ENCODE measurements at regions not wholly inside any gene's neighbourhood (a gene's known extent, or its start where the extent isn't known, plus 50 kb on each side); places are given as distances from the start of the nearest gene placed in this dataset.

DNA sequence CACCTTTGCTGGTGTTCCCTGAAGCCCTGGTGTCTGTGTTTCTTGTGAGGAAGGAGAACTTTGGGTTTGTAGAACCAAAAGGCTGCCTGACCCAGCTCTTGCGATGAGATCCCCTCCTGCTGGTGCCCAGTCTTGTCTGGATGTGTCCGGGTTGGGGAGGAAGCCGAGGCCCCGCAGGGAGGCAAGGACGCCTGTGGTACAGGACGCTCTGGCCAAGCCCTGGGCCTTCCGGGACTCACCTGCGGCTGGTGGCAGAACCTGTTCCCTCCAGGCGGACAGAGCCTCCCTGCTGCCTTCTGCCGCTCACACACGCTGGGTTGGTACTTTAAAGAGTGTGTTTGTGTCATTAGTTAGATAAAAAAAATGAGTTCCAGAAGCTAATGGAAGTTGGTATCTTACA is 616.2 kb downstream of the GALR1 start:
- DNase-seq, result no peak

DNA sequence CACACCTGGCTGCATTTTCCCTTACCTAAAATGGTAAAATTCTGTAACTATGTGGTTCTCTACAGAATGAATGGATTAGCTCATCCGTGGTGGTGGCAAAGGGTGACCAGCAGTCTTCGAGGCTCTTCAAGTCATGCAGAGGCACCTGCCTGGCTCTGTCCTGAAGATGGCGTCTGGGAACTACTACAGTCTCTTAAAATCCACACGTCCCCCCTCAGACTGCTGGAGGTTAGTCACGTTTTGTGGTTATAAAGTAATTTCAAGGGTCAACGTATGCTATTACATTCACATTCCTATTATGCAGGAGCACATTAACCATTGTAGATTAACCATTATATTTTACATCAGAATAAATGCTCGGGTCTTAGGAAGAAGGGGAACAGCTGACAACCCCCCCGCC is 616.7 kb downstream of the GALR1 start:
- peak; percentile 63 for DNase-seq

DNA sequence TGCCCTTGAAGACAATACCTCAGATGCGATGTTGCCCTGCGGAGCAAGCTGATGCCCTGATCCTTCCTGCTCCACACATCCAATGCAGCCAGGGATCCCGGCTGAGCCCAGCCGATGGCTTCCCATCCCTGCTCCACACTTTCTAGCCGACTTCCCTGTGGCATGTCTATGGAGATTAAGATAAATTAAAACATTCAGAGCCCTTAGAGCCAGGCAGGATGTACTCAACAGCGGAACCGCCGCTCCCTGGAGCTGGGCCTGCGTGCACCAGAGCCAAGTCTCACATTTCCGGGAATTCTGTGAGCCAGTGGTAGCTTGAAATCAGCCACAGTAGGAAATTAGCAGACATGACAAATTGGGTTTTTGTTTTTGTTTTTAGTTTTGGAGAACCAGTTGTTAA is 620.6 kb downstream of the GALR1 start:
- no peak for DNase-seq

DNA sequence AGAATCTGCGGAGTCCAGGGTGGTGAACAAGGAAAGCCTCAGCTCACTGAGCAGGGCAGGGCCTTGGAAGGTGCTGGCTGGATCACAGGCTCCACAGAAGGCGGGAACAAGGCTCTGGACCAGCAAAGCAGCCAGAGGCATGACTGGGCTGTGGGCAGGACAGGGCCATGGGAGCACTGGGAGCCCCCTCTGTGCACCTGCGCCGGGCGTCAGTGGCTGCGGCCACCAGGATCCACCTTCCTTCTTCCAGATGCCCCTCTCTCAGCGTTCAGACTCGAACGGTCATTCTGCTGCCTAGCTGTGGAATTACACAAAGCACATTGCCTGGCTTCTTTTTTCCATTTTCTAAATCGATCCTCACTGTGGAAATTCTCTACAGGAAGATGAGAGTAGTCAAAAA is 621.2 kb downstream of the GALR1 start:
- no peak for DNase-seq

DNA sequence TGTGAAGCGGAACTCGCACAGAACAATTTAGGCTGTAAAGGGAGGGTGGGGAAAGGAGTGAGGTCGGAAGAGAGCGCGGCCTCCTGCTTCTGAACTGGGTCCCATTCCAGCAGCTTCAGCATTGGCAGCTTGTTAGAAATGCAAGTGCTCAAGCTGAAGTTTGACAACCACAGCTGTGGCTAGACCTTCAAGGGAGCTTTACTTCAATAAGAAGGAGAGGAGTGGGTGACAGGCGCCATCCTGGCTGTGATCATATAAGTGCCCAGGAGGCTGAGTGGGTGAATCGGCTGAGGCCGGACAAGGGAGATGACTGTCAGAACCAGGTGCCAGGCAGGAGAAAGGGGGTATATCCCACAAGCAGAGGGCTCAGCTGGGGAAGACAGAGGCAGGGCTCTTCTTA is 622.5 kb downstream of the GALR1 start:
- no peak for DNase-seq

DNA sequence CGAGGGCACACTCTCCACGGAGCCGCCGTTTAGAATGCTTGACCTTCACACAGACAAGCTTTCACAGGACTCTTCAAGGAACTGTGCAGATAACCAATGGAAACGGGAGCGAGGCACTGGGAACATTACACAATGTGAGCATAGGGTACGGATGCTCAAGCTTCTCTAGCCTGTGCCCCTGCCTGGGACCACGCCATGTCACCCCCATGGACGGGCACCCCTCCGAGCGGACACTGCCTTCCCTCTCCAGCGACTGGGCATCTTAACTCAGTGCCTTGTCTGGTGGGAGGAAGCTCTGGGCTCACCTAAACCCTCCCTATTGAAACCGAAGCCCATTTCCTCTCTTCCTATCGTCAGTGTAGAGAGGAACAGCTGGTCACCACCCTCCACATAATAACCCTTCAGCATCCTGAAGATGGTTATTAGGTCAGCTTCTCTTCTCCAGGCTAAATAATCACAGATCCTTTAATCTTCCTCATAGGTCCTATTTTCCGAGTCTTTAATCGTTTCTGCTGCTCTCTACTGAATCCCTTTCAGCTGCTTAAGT is 626.7 kb downstream of the GALR1 start:
- no peak for DNase-seq

DNA sequence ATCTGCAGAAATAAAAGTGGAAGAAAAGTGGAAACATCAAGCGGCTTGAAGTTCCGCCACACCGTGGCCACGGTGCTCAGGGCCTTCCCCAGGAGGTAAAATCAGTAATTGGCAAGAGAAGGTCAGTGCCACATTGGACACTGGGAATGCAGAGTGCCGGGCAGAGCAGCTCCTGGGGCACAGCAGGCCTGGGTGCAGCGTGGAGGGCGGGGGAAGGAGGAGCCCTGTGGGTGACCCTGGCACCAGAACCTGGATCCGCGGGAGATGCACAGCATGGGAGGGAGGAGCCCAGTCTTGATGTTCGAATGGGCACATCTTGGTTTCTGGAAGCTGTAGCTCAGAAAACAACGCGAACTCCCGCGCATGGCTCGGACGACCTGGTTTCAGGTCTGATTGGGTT is 630.2 kb downstream of the GALR1 start:
- DNase-seq, result no peak

DNA sequence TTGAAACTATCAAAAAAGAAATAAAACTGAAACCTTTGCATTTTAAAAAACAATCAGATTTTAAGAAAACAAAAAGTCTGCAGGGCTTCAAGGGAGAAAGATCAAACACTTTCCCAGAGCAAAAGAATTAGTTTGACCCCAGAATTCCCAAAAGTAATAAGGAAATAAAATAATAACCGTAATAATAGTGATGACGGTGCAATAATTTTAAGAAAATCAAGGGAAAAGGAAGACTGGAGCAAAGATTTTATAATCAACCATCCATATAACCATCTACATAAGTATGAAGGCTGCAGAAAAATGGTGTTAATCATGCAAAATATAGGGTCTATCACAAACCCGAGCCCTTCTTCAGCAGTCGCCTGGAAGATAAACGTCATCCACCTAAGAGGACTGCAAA is 634.8 kb downstream of the GALR1 start:
- DNase-seq, result no peak

DNA sequence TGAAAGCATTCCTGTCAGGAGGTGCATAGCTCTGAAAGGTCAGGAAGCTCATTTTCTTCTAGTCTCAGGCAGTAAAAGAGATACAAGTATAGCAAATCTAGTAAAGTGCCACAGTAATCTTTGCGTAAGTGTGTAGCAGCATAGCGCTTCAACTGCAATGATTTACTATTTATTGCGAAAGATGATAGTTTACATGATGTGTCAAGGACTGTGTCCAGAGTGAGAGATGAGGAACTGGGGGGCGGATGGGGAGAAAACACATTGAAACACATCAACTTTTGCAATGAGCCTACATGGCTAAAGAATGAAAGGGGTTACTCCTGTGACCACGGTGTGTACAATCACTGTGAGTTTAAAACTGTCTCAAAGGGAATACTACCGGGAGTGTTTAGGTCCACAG is 644.4 kb downstream of the GALR1 start:
- DNase-seq, result no peak

DNA sequence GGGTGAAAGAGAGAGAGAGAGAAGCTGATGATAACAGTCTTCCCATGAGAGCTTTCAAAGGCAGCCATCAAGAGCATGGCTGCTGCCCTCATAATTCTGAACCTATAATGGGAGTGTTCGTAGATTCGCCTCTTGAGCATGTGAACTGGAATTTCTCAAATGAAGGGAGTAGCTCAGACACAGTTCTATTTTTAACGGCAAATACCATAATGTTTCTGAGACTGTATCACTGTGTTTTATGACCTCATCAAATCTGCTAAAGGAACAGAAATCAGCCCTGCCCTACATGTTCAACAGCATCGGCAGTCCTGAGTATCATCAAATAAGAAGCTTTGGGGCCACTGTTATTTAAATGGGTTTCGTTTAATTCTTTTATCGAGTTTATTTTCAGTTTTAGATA is 645.6 kb downstream of the GALR1 start:
- no peak for DNase-seq

DNA sequence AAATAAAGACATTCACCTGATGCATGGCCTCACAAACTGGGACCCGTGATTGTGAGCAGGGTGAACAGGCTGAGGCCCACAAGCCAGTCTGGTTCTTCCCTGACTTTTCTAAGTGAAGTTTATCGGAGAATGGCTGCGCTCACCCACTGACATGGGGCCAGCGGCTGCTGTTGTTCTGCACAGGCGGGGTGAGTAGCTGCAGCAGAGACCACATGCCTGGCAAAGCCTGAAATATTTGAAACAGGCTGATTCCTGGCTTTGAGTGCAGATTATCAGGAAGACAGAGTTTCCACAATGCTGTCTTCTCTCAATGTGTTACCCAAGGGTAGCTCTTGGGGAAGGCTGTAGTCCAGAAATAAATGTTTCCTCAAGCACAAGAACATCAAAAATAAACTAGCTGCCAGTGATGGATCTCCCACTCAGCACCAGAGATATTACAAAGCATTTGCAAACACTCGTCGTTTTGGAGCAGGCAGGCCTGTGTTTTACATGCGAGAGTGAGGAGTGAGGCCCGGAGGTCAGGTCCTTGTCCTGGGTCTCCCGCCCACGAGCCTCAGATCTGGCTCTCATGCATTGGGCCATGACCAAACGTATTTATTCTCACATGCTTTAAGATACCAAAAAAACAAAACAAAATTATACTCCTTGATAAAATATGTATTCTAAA is 647.1 kb downstream of the GALR1 start:
- DNase-seq, result no peak

DNA sequence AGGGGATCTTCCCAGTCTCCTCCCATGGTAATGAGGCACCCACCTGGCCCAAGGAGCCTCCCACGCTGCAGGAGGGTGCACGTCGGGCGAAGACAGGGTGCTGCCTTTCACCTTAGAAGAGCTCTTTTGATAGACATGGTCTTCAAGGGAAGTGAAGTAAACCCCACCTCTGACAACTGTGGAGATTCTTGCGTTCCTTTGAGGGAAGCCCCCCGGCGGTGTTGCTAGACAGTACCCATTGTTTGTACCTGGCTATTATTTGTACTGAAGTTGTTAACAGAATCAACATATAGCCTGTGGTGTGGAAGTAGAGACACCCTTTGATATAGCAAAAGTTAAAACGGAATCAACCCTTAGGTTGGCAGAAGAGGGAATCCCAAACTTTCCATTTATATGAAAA is 648.0 kb downstream of the GALR1 start:
- no peak for DNase-seq

DNA sequence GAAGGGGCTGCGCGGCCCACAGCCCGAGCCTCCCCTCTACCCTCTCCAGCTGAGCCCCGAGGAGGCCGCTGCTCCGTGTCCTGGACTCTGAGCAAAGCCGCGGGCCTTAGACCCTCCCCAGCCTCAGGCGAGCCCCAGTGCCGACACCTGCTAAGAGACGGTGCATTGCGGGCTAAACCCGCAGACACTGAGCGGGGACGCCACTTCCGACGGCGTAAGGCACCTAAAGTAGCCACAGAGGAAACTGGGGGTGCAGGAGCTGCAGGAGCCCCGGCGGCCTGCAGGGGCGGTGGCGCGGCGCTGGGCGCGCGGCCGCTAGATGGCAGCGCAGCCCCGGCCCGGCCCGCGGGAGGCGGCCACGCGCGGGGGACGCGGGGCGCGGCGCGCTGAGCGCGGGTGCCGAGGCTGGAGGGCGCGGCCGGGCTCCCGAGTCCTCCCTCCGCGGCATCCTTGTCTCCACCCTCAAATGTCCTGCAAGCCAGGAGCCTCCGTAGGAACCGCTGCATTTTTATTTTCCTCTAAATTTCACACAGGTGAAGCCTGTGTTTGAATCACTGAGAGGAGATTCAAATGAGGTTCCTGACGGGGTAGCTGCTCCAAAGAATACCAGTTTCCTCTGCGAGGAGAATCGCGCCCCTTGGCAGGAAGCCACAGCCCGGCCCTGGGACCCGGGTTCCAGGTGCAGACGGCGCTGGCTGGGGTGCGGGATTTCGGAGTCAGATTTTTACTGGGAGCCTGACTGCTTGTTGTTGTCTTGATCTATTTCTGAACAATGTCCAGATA is 650.5 kb downstream of the GALR1 start:
- DNase-seq, result peak; percentile 80

DNA sequence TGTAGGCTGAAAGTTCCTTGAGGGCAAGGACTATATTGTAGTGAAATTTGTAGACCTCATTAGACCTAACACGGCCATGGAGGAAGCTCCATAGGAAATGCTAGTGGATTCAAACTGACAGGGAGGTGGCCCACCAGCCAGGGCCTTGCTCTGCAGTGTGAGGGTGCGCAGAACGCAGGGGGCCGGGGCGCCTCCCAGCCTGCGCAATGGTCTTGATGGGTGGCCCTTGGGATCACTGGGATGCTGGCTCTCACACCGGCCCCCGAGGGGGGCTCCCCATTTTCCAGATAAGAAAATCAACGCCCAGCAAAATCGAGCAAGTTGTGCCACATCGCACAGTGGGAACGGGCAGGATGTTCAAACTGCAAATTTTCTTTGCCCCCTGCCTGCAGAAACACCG is 655.4 kb downstream of the GALR1 start:
- no peak for DNase-seq

DNA sequence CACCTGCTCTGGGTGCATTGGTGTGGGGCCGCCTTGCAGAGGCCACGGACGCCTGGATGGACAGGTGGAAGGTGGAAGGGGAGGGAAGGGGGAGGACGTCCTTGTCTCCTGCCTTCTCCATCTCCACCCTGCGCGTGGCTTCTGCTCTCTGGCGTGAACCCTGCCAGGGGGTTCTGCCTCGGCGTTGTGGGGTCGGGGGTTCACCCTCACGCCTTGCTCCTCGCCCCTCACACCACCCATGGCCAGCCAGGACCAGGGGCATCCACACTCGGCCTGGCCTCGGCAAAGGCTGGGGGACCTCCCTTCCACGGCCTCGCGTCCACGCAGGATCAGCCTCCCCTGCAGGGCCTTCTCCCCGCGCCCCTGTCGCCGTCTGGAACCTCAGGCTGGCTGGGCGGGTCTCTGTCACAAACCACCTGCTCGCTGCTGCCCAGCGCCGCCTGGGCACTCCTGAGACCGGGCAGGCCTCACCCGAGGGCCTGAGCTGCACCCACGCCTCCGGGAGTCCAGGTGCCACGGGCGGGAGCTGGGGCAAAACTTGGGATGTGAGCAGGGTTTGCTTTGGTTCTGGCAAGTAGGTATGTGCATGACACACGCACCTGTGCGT is 655.9 kb downstream of the GALR1 start:
- no peak for DNase-seq

DNA sequence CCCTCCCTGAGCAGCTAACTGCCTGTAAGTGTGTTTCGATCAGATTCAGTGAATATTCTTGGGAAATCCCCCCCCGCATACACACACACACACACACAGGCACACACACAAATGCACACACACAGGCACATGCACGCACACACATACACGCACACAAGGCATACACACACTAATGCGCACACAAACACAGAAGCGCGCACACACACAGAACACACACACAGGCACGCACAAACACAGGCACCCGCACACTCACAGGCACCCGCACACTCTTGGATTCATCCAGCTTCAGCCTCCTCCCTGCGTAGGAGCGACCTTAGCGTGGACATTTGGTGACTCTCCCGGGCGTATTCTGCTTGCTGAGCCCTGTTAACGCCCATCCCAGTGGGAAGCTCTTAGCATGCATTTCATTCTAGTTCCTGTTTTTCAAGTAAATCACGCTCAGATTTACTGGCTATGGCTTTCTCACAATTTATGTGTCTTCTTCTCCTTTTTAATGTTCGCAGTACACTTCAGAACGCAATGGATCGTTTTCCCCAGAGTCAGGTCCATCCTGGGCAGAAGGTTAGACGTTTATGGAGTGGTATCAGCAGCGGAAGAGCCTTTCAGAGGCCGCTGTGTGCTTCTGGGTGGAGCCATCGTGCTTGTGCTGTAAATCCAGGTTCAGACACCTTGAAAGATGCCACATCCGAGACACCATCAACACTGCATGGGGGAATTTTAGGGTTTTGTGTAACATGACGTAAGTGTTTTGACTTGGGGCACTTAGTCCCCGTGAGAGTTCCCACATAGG is 656.6 kb downstream of the GALR1 start:
- DNase-seq, result no peak

DNA sequence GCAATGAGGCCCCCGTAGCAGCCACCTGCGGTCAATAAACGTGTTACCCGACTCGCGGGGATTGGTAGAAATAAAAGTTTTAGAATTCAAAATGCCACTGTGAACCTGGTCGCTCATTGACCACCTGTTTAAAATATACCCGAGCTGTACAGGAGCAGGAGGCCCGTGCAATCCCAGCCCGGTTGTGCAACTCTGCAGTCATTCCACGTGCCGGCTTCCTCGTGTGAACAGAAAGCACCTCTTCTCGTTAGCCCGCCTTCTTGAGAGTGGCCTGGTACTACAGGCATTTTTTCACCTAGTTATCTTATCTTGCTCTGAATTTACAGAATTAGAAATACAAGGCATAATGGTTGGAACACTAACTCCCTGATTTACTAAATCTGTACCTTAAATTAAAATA is 660.7 kb downstream of the GALR1 start:
- no peak for DNase-seq

DNA sequence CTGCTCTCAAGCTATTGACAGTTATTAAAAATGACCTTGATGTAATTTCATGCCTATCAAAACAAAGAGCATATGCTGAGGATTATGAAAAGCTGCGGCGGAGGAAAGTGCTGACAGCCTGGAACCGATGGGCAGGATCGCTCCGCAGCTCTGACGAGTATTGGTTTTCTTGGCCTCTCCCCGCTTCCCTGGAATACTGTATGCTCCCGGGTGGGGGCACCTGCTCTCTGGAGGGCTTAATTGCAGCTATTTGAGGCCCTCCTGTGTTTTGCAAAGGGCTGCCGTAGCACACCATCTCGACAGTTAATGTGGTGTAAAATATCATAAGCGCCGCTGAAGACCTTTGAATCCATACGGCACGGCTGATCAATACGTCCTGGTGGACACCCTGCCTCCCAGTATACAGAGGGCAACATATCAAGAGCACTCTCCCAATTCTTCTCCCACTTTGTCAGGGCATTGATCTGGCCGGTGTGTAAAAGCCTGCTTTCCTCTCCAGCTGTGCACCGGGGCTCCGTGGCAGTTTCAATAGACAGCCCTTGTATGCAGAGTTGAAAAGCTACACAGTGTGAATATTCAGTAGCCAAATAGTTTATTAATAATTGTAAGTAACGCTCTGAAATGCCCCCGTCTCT is 662.4 kb downstream of the GALR1 start:
- peak; percentile 40 for DNase-seq

DNA sequence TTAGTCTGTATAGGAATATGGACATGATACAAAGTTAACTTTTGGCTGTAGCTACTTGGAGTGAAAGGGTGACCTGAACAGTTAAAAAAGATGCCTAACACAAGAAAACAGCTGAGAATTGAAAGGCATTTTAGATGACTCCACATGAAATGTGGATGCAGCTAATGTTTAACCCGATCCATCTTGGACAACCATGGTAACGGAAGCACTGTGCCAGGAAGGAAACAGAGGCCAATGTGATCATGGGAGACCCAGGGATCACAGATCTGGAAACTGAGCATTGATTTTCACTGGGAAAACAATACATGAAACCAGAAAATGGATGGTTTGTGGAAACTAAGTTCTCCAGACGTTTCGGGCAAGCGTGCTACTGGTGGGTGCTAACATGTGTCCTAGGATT is 669.1 kb downstream of the GALR1 start:
- DNase-seq, result no peak

DNA sequence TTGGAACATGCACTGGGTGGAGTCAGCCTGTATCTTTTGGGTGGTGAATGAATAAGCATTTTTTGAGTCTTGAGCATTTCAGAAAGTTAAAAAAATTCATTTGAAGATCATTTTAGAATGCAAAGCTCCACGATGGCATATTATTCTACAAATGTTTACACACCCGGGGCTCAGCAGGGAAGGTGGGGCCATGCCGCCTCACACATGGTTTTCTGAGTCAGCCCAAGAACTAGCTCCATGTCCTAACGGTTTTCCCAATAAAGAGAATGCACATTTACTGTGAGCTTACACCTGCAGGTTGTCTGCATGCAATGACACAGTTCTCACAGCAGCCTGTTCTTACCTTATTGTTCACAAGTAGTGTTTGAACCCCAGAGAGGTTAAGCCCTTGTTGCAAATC is 670.3 kb downstream of the GALR1 start:
- no peak for DNase-seq

DNA sequence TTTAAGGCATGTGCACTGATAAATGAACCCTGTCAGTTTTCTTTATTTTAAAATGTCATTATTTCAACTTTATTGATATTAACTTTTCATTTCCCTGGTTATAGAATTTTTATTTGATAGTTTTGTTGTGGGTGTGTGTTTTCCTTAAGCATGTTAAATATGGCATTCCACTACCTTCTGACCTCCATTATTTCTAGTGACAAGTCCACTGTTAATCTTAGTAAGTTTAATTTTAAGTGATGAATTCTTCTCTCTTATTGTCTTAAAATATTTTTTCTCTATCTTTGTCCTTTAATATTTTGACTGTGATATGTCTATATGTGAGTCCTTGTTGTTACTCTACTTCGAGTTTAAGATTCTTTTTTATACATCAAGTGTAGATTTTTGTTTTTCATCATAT is 685.7 kb downstream of the GALR1 start:
- no peak for DNase-seq

DNA sequence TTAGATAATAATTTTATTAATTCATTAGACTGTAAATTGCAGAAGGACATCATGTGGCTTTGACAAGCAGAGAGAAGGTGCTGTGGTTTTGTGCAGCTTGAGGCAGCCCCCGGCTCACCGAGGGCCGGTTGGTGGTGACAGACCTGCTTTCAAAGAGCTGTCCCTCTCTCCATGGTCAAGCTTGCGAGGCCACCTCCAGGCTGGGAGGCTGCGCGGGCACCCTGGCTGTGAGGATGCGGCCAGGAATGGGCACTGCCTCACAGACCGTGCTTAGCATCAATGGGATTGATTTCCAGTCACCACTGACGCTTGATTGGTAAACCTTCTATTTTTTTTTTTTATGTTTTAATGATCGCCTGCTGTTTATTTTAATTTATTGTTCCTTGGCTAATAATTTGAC is 690.9 kb downstream of the GALR1 start:
- no peak for DNase-seq

DNA sequence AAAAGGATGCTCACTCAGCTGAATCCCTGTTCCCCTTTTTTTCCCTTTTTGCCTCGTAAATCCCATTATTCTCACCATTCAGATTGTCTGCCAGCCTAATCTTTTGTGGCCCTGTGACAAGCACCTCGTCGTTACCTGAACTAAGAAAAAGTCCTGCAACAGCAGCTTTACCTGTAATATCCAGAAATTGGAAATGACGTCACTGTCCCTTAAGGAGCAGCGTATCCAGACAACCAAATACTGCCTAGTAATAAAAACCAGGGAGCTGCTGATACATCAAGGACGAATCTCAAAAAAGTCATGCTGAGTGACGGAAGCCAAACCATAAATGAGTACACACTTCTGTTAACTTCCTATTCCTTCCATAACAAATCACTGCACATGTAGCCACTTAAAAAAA is 694.9 kb downstream of the GALR1 start:
- no peak for DNase-seq
